Heart left ventricle (tissue), 13 donors: ENCODE measurements at regions not wholly inside any gene's neighbourhood (a gene's known extent, or its start where the extent isn't known, plus 50 kb on each side); places are given as distances from the start of the nearest gene placed in this dataset.

Experiments
- POLR2A ChIP-seq, 2 donors: fragments of 450-650 bp; IDR thresholded peaks; one replicate each; pipeline ENCODE4 v1.6.1; 2017; ENCODE audit warnings: antibody characterized with exemption in 2 of 2, mild to moderate bottlenecking in 2 of 2, moderate library complexity in 2 of 2
- TF ChIP-seq, protein P1 (sequence below), 12 donors: fragments of 200-600 bp; sonication (generic) in 4 of 12; IDR thresholded peaks; one replicate each; pipeline versions ENCODE4 v1.5.0 to v1.8.0; 2018 to 2022; ENCODE audit warnings: antibody characterized with exemption in 12 of 12, mild to moderate bottlenecking in 5 of 12
- donor health status: ischemic (EF 13 %, LVEDD 7.1; RV severe dilation, severe dysfunction).
- donor health status: DM: no; HTN: yes; CAD: no.
- donor health status: DM: no; HTN: no; CAD: no.
- donor health status: ischemic (EF 25% LVEDD 6.9; RV normal size, moderate dysfunction).
- donor health status: ischemic (EF 25% LVEDD 5.7; RV mildly dilated, moderate dysfunction).
- donor health status: ischemic (EF 35%, LVEDD 5.7; RV mildly dilated, moderate dysfunction).
- donor health status: nonischemic (EF 11% LVEDD 7.7; RV severe dilation, severe dysfunction).
- donor health status: DM: yes; HTN: yes; CAD: no.
- donor health status: PGD.
- donor health status: ischemic (EF 29% LVEDD 5.4; RV normal size, mild dysfunction).
- donor health status: nonischemic (EF 23%, LVEDD 6.1; RV moderate dilation, normal function).

DNA sequence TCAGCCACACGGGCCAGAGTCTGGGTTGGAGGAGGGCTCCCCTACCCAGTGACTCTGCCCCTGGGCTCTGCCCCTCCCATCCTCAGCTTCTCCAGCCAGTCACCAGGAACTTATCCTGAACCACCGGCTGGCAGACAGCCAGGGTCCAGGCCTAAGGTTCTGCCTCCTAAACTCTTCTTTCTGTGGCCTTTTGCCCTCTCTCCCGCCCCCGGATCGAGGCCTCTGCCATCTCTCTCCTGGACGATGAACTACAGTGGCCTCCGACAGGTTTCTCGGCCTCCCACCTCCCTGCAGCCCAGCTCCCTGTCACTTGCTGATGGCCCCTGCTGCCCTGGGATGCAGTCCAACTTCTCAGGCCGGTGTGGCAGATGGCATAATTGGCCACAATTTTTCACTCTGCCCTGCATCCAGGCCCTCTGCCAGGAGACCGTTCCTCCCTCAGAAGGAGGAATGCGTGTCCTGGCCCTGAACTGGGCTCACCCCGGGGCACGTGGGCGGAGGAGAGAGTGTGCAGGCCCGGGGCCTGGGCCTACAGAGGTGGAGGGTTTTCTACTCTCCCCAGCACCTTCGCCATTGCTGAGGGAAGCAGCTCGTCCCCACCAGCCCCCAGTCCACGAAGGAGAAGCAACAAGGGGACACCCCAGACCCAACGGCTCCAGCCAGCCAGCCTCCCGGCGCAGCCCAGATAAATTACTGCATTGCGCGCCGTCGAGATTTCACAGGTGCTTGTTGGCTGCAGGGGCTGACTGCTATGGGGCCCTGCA, 81.9 kb upstream of the LRPAP1 start:
- TF ChIP-seq, protein P1, sequence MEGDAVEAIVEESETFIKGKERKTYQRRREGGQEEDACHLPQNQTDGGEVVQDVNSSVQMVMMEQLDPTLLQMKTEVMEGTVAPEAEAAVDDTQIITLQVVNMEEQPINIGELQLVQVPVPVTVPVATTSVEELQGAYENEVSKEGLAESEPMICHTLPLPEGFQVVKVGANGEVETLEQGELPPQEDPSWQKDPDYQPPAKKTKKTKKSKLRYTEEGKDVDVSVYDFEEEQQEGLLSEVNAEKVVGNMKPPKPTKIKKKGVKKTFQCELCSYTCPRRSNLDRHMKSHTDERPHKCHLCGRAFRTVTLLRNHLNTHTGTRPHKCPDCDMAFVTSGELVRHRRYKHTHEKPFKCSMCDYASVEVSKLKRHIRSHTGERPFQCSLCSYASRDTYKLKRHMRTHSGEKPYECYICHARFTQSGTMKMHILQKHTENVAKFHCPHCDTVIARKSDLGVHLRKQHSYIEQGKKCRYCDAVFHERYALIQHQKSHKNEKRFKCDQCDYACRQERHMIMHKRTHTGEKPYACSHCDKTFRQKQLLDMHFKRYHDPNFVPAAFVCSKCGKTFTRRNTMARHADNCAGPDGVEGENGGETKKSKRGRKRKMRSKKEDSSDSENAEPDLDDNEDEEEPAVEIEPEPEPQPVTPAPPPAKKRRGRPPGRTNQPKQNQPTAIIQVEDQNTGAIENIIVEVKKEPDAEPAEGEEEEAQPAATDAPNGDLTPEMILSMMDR (IDR thresholded peaks at IDR 0.05): no peak
- TF ChIP-seq POLR2A (IDR thresholded peaks at IDR 0.05): no peak
